Liver (tissue), 8 donors: ENCODE measurements at regions not wholly inside any gene's neighbourhood (a gene's known extent, or its start where the extent isn't known, plus 50 kb on each side); places are given as distances from the start of the nearest gene placed in this dataset.

Source experiments
- DNase-seq: peaks from one replicate; pipeline ENCODE4 v3.0.0-alpha.2; 2017; ENCODE audit warnings: low spot score
- H3K27ac ChIP-seq, 2 donors: one replicate each; pipeline ENCODE4 v1.7.0; 2013; ENCODE audit warnings: inconsistent platforms in 2 of 2, low read length in 2 of 2, control low read depth in 1 of 2, low read depth in 1 of 2, mild to moderate bottlenecking in 1 of 2
- H3K27me3 ChIP-seq, 4 donors: one replicate each; pipeline versions ENCODE4 v1.6.1 to v1.7.0; 2013; ENCODE audit warnings: low read length in 3 of 4, inconsistent platforms in 1 of 4, mild to moderate bottlenecking in 1 of 4, moderate library complexity in 1 of 4; ENCODE audit not compliant: control insufficient read depth in 4 of 4, insufficient read depth in 4 of 4
- H3K36me3 ChIP-seq, 4 donors: one replicate each; pipeline versions ENCODE4 v1.6.1 to v1.7.0; 2013; ENCODE audit warnings: low read length in 3 of 4, mild to moderate bottlenecking in 3 of 4, low read depth in 1 of 4, moderate library complexity in 1 of 4; ENCODE audit not compliant: control insufficient read depth in 4 of 4, insufficient read depth in 3 of 4
- H3K4me1 ChIP-seq, 4 donors: one replicate each; pipeline versions ENCODE4 v1.6.1 to v1.7.0; 2013; ENCODE audit warnings: low read length in 3 of 4, mild to moderate bottlenecking in 3 of 4, moderate library complexity in 1 of 4; ENCODE audit not compliant: control insufficient read depth in 4 of 4, insufficient read depth in 4 of 4
- H3K4me3 ChIP-seq, 3 donors: one replicate each; pipeline versions ENCODE4 v1.6.1 to v1.7.0; 2013; ENCODE audit warnings: low read length in 3 of 3, control low read depth in 1 of 3, low read depth in 1 of 3, mild to moderate bottlenecking in 1 of 3
- H3K9ac ChIP-seq, 2 donors: one replicate each; pipeline ENCODE4 v1.7.0; 2013; ENCODE audit warnings: low read length in 2 of 2, mild to moderate bottlenecking in 2 of 2, moderate library complexity in 2 of 2, control low read depth in 1 of 2, low read depth in 1 of 2
- H3K9me3 ChIP-seq, 4 donors: one replicate each; pipeline versions ENCODE4 v1.6.1 to v1.7.0; 2013; ENCODE audit warnings: low read length in 3 of 4; ENCODE audit not compliant: control insufficient read depth in 4 of 4
- EGR1 ChIP-seq, 2 donors: IDR thresholded peaks; 2 replicates each; pipeline ENCODE4 v1.6.1; 2016 to 2018; ENCODE audit warnings: antibody characterized with exemption in 2 of 2, low read depth in 2 of 2
- FOXA1 ChIP-seq: IDR thresholded peaks from 2 replicates; pipeline ENCODE4 v1.6.1; 2016; ENCODE audit warnings: antibody characterized with exemption
- FOXA2 ChIP-seq: IDR thresholded peaks from 2 replicates; pipeline ENCODE4 v1.6.1; 2016; ENCODE audit warnings: antibody characterized with exemption
- GABPA ChIP-seq, 2 donors: IDR thresholded peaks in 1 of 2; conservative IDR thresholded peaks in 1 of 2; 2 replicates each; pipeline ENCODE4 v1.6.1; 2016; ENCODE audit warnings: antibody characterized with exemption in 2 of 2, mild to moderate bottlenecking in 1 of 2, moderate library complexity in 1 of 2
- HNF4A ChIP-seq, 2 donors: conservative IDR thresholded peaks; 2 replicates each; pipeline ENCODE4 v1.6.1; 2016; ENCODE audit warnings: antibody characterized with exemption in 2 of 2, mild to moderate bottlenecking in 2 of 2
- HNF4G ChIP-seq: IDR thresholded peaks from 2 replicates; pipeline ENCODE4 v1.6.1; 2016; ENCODE audit warnings: antibody characterized with exemption
- JUND ChIP-seq, 2 donors: IDR thresholded peaks; 2 replicates each; pipeline ENCODE4 v1.6.1; 2016; ENCODE audit warnings: antibody characterized with exemption in 2 of 2
- MAX ChIP-seq: IDR thresholded peaks from 2 replicates; pipeline ENCODE4 v1.6.1; 2016; ENCODE audit warnings: antibody characterized with exemption
- NR2F2 ChIP-seq: IDR thresholded peaks from 2 replicates; pipeline ENCODE4 v1.6.1; 2016; ENCODE audit warnings: antibody characterized with exemption
- REST ChIP-seq: IDR thresholded peaks from 2 replicates; pipeline ENCODE4 v1.6.1; 2016; ENCODE audit warnings: antibody characterized with exemption, mild to moderate bottlenecking
- RXRA ChIP-seq, 2 donors: IDR thresholded peaks; 2 replicates each; pipeline ENCODE4 v1.6.1; 2017 to 2018; ENCODE audit warnings: antibody characterized with exemption in 2 of 2, mild to moderate bottlenecking in 1 of 2
- TAF1 ChIP-seq: conservative IDR thresholded peaks from 2 replicates; pipeline ENCODE4 v1.6.1; 2016; ENCODE audit warnings: antibody characterized with exemption, mild to moderate bottlenecking
- YY1 ChIP-seq: IDR thresholded peaks from 2 replicates; pipeline ENCODE4 v1.6.1; 2016; ENCODE audit warnings: antibody characterized with exemption, mild to moderate bottlenecking
- WGBS: extraction: QIAGEN DNeasy Blood & Tissue Kit; methylation state at CpG from one replicate; pipeline ENCODE4 v1.1.7; 2013; 5-methylcytosine and 5-hydroxymethylcytosine counted together
- TF ChIP-seq, protein P1 (sequence below): fragments of 150-350 bp; IDR thresholded peaks from 2 replicates; pipeline ENCODE4 v1.5.1; 2017; ENCODE audit warnings: improper control_type of control experiment, low read depth, low read length; ENCODE audit not compliant: missing input control
- TF ChIP-seq, protein P2 (sequence below): IDR thresholded peaks from 2 replicates; pipeline ENCODE4 v1.6.1; 2016; ENCODE audit warnings: antibody characterized with exemption
- TF ChIP-seq, protein P3 (sequence below): IDR thresholded peaks from 2 replicates; pipeline ENCODE4 v1.6.1; 2016; ENCODE audit warnings: antibody characterized with exemption
- donor health status: healthy.
- donor health status: healthy.
- donor health status: healthy.
- donor health status: healthy.
- donor health status: healthy.

GRCh38 chr15:77762747-77763355, 130.1 kb upstream of the LINGO1 start:
- Histone ChIP-seq H3K27me3 (peaks cover 0 to 2% (median 0%) of the 10 kb centered on the region in 4 donors), H3K36me3 (no peaks in the 10 kb centered on the region), H3K27ac (no peak overlapping the region), H3K9me3 (no peaks in the 10 kb centered on the region), H3K9ac (no peak overlapping the region), H3K4me1 (no peaks in the 10 kb centered on the region), H3K4me3 (no peak overlapping the region)
- no peak for DNase-seq
- WGBS: 72% methylated on average over 15 of the region's 15 CpGs
- TF ChIP-seq HNF4A (conservative IDR thresholded peaks at IDR 0.05) (no peak), GABPA (IDR thresholded peaks at IDR 0.05 in 1 of 2, conservative IDR thresholded peaks at IDR 0.05 in 1 of 2) (no peak), RXRA (IDR thresholded peaks at IDR 0.05) (no peak), JUND (IDR thresholded peaks at IDR 0.05) (no peak), EGR1 (IDR thresholded peaks at IDR 0.05; ENCODE audit: low read depth in 2 of 2) (no peak), MAX (no peak), YY1 (no peak), NR2F2 (no peak)
- TF ChIP-seq, protein P1, sequence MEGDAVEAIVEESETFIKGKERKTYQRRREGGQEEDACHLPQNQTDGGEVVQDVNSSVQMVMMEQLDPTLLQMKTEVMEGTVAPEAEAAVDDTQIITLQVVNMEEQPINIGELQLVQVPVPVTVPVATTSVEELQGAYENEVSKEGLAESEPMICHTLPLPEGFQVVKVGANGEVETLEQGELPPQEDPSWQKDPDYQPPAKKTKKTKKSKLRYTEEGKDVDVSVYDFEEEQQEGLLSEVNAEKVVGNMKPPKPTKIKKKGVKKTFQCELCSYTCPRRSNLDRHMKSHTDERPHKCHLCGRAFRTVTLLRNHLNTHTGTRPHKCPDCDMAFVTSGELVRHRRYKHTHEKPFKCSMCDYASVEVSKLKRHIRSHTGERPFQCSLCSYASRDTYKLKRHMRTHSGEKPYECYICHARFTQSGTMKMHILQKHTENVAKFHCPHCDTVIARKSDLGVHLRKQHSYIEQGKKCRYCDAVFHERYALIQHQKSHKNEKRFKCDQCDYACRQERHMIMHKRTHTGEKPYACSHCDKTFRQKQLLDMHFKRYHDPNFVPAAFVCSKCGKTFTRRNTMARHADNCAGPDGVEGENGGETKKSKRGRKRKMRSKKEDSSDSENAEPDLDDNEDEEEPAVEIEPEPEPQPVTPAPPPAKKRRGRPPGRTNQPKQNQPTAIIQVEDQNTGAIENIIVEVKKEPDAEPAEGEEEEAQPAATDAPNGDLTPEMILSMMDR: no peak
- TF ChIP-seq, protein P2, sequence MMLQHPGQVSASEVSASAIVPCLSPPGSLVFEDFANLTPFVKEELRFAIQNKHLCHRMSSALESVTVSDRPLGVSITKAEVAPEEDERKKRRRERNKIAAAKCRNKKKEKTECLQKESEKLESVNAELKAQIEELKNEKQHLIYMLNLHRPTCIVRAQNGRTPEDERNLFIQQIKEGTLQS: no peak
- TF ChIP-seq, protein P3, sequence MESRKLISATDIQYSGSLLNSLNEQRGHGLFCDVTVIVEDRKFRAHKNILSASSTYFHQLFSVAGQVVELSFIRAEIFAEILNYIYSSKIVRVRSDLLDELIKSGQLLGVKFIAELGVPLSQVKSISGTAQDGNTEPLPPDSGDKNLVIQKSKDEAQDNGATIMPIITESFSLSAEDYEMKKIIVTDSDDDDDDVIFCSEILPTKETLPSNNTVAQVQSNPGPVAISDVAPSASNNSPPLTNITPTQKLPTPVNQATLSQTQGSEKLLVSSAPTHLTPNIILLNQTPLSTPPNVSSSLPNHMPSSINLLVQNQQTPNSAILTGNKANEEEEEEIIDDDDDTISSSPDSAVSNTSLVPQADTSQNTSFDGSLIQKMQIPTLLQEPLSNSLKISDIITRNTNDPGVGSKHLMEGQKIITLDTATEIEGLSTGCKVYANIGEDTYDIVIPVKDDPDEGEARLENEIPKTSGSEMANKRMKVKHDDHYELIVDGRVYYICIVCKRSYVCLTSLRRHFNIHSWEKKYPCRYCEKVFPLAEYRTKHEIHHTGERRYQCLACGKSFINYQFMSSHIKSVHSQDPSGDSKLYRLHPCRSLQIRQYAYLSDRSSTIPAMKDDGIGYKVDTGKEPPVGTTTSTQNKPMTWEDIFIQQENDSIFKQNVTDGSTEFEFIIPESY: no peak

- Histone ChIP-seq H3K27me3 (no peaks in the 10 kb centered on the region), H3K36me3 (no peaks in the 10 kb centered on the region), H3K27ac (no peak overlapping the region), H3K9me3 (no peaks in the 10 kb centered on the region), H3K4me1 (no peaks in the 10 kb centered on the region), H3K9ac (no peak overlapping the region), H3K4me3 (no peak overlapping the region)
- TF ChIP-seq TAF1: no peak
- TF ChIP-seq EGR1 (IDR thresholded peaks at IDR 0.05; ENCODE audit: low read depth in 2 of 2): no peak
- no peak for TF ChIP-seq REST
- TF ChIP-seq FOXA1: no peak
- no peak for TF ChIP-seq MAX
- no peak for TF ChIP-seq NR2F2
- TF ChIP-seq, protein P1: no peak
- TF ChIP-seq YY1: no peak
- no peak for TF ChIP-seq RXRA (IDR thresholded peaks at IDR 0.05)
- TF ChIP-seq, protein P2: no peak
- no peak for TF ChIP-seq GABPA (IDR thresholded peaks at IDR 0.05 in 1 of 2, conservative IDR thresholded peaks at IDR 0.05 in 1 of 2)
- TF ChIP-seq, protein P3: no peak
- TF ChIP-seq HNF4G: no peak
- TF ChIP-seq FOXA2: no peak
- no peak for TF ChIP-seq HNF4A (conservative IDR thresholded peaks at IDR 0.05)
- DNase-seq: no peak
- WGBS: 77% methylated on average over 14 of the region's 14 CpGs
Measured at GRCh38 chr15:77759896-77760592, 127.3 kb upstream of the LINGO1 start.
